PC-9 (cell line): ENCODE measurements at regions not wholly inside any gene's neighbourhood (a gene's known extent, or its start where the extent isn't known, plus 50 kb on each side); places are given as distances from the start of the nearest gene placed in this dataset.

ENCODE experiments used
- BruUV-seq: library from RNA; stranded (reverse); fragments of 400-500 nt; replicated peaks from 2 replicates; lab custom pipeline; 2021; lab: Mats Ljungman, UMichigan
- CTCF ChIA-PET: fragments of 300-600 bp; sonication (Branson Sonifier 250); formaldehyde crosslinking; loops from one replicate; lab custom pipeline; 2022; ENCODE audit warnings: antibody characterized with exemption; lab: Charles Lee
- POLR2A ChIA-PET: fragments of 300-600 bp; sonication (Branson Sonifier 250); formaldehyde crosslinking; loops from one replicate; lab custom pipeline; 2022; ENCODE audit warnings: antibody characterized with exemption; ENCODE audit not compliant: unreplicated experiment; lab: Charles Lee
- DNase-seq, 2 experiments: peaks; one replicate each; pipeline versions ENCODE4 v3.0.0 to v3.0.0-alpha.2; 2015 to 2022; ENCODE audit warnings: mixed read lengths in 1 of 2
- H2AFZ ChIP-seq: fragments of 200-600 bp; sonication (generic); 2 replicates; pipeline ENCODE4 v1.8.1; 2017; ENCODE audit warnings: antibody characterized with exemption
- H3F3A ChIP-seq: fragments of 200-600 bp; sonication (generic); 2 replicates; pipeline ENCODE4 v1.8.1; 2017; ENCODE audit warnings: antibody characterized with exemption, mild to moderate bottlenecking, low read depth; ENCODE audit not compliant: insufficient read depth
- H3K27ac ChIP-seq: fragments of 200-600 bp; sonication (generic); 2 replicates; pipeline ENCODE4 v1.6.1; 2016; ENCODE audit warnings: mixed run types
- H3K27me3 ChIP-seq: fragments of 200-600 bp; sonication (generic); 2 replicates; pipeline ENCODE4 v1.6.1; 2016; ENCODE audit warnings: low read depth, mixed run types; ENCODE audit not compliant: insufficient read depth
- H3K36me3 ChIP-seq: fragments of 200-600 bp; sonication (generic); 2 replicates; pipeline ENCODE4 v1.6.1; 2016; ENCODE audit warnings: low read depth, mixed run types
- H3K4me1 ChIP-seq: fragments of 200-600 bp; sonication (generic); replicated peaks from 2 replicates; pipeline ENCODE4 v1.6.1; 2016; ENCODE audit warnings: mixed run types; ENCODE audit not compliant: insufficient read depth
- H3K4me2 ChIP-seq: fragments of 200-600 bp; sonication (generic); 2 replicates; pipeline ENCODE4 v1.6.1; 2017; ENCODE audit warnings: mixed run types
- H3K4me3 ChIP-seq: fragments of 200-600 bp; sonication (generic); 2 replicates; pipeline ENCODE4 v1.6.1; 2016; ENCODE audit warnings: mixed run types
- H3K79me2 ChIP-seq: fragments of 200-600 bp; sonication (generic); 2 replicates; pipeline ENCODE4 v1.6.1; 2017; ENCODE audit warnings: low read depth, mixed run types
- H3K9me2 ChIP-seq: fragments of 200-600 bp; sonication (generic); 2 replicates; pipeline ENCODE4 v1.8.1; 2017; ENCODE audit warnings: mild to moderate bottlenecking; ENCODE audit not compliant: insufficient read depth
- H3K9me3 ChIP-seq: fragments of 200-600 bp; sonication (generic); 2 replicates; pipeline ENCODE4 v1.8.1; 2016; ENCODE audit warnings: low read depth; ENCODE audit not compliant: insufficient read depth
- H4K20me1 ChIP-seq: fragments of 200-600 bp; sonication (generic); 2 replicates; pipeline ENCODE4 v1.8.1; 2017; ENCODE audit not compliant: insufficient read depth
- EZH2 ChIP-seq: fragments of 200-600 bp; sonication (generic); IDR thresholded peaks from 2 replicates; pipeline ENCODE4 v1.8.0; 2017; ENCODE audit warnings: antibody characterized with exemption, low read depth
- intact Hi-C: fragments of 100-400 bp; cut with micrococcal nuclease; formaldehyde crosslinking; loops from one replicate; pipeline ENCODE4 v1.10.0; 2022; ENCODE audit not compliant: unreplicated experiment
- TF ChIP-seq, protein P1 (sequence below): fragments of 200-600 bp; sonication (generic); conservative IDR thresholded peaks from 2 replicates; pipeline ENCODE4 v1.6.1; 2017; ENCODE audit warnings: mixed run types, antibody characterized with exemption, mild to moderate bottlenecking, moderate library complexity

DNA sequence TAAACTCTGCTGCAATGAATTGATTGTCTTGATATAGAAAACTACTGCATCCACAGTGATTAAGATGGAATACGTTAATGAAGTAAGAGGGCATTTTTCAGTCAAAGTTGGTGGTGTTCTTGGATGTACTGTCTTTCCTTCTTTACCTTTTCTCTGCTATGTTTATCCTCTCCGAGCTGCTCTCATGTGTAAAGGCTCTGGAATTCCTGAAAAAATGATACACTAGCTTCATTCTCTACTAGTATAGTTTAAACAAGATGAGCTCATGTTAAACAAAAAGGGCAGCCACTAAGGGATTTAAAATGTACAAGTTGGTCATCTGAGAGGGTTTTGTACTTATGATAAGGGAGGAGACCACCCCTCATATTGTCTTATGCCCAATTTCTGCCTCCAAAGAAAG, 504.6 kb upstream of the NECTIN3 start:
- DNase-seq = no peak
- intact Hi-C loops = no loop called here
- no peaks in the 10 kb centered on the region for H3K9me3 ChIP-seq
- H3K4me2 ChIP-seq = no peak overlapping the region
- no peak overlapping the region for H3K4me3 ChIP-seq
- H2AFZ ChIP-seq = no peak overlapping the region
- H3F3A ChIP-seq = peaks cover 3% of the 10 kb centered on the region; the same call in 1 of the 2 replicates
- H3K27ac ChIP-seq = no peak overlapping the region
- H3K27me3 ChIP-seq = no peaks in the 10 kb centered on the region
- ChIA-PET CTCF (no interaction called here), POLR2A (no interaction called here)
- TF ChIP-seq, protein P1, sequence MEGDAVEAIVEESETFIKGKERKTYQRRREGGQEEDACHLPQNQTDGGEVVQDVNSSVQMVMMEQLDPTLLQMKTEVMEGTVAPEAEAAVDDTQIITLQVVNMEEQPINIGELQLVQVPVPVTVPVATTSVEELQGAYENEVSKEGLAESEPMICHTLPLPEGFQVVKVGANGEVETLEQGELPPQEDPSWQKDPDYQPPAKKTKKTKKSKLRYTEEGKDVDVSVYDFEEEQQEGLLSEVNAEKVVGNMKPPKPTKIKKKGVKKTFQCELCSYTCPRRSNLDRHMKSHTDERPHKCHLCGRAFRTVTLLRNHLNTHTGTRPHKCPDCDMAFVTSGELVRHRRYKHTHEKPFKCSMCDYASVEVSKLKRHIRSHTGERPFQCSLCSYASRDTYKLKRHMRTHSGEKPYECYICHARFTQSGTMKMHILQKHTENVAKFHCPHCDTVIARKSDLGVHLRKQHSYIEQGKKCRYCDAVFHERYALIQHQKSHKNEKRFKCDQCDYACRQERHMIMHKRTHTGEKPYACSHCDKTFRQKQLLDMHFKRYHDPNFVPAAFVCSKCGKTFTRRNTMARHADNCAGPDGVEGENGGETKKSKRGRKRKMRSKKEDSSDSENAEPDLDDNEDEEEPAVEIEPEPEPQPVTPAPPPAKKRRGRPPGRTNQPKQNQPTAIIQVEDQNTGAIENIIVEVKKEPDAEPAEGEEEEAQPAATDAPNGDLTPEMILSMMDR = no peak
- TF ChIP-seq EZH2 = no peak
- no peaks in the 10 kb centered on the region for H4K20me1 ChIP-seq
- BruUV-seq = no TSS peak
- H3K36me3 ChIP-seq = no peaks in the 10 kb centered on the region
- no peaks in the 10 kb centered on the region for H3K9me2 ChIP-seq
- 0 out of 2 replicates have a peak, but pooled peaks cover 9% of the 10 kb centered on the region for H3K4me1 ChIP-seq
- no peaks in the 10 kb centered on the region for H3K79me2 ChIP-seq

DNA sequence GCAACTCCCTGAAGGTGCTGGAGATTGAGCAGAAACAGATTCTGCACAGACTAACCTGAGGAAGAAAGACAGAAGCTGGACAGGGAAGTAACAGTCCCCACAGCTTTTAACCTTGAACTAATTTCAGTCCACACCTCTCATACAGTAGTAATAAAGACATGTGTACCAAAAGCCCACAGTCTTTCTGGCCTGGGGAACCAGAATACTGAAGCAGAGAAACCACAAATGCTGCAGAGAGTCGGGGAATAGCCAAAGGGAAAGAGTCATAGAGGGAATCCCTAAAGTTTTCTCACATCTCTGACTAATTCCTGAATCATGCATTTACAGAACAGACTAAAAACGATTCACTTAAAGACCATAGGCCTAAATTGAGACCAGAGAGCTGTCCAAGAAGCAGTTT, 503.4 kb upstream of the NECTIN3 start:
- intact Hi-C loops = no loop called here
- H3K9me3 ChIP-seq = no peaks in the 10 kb centered on the region
- H2AFZ ChIP-seq = peak overlapping the region; percentile 10; the same call in 1 of the 2 replicates
- no peaks in the 10 kb centered on the region for H4K20me1 ChIP-seq
- H3K27ac ChIP-seq = no peak overlapping the region
- H3K36me3 ChIP-seq = no peaks in the 10 kb centered on the region
- peak; percentile 27 to 41 for DNase-seq
- no TSS peak for BruUV-seq
- H3K4me3 ChIP-seq = no peak overlapping the region
- ChIA-PET POLR2A (no interaction called here), CTCF (no interaction called here)
- H3K4me2 ChIP-seq = no peak overlapping the region
- H3K4me1 ChIP-seq = 0 out of 2 replicates have a peak, but pooled peaks cover 9% of the 10 kb centered on the region
- no peak for TF ChIP-seq EZH2
- TF ChIP-seq, protein P1 = no peak
- no peaks in the 10 kb centered on the region for H3K9me2 ChIP-seq
- no peaks in the 10 kb centered on the region for H3K79me2 ChIP-seq
- H3F3A ChIP-seq = peaks cover 3% of the 10 kb centered on the region; the same call in 1 of the 2 replicates
- H3K27me3 ChIP-seq = no peaks in the 10 kb centered on the region

DNA sequence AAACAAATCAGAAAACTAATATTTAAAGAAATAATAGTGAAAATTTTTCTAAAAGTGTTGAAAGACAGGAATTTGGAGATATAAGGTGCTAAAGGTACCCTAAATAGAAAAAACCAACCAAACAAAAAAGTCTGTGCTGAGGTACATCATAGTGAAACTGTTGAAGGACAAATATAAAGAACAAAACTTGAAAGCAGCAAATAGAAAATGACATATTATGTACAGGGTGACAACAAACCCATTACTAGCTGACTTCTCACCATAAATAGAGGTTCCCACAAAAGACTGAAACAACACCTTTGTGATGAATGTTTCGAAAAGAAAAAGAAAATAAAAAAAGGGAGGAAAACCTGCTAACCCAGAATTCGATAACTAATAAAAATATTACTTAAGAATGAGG, 502.5 kb upstream of the NECTIN3 start:
- POLR2A ChIA-PET = no interaction called here

More for the DNA sequence above, 502.5 kb upstream of the NECTIN3 start:
- Histone ChIP-seq H3K9me3 (no peaks in the 10 kb centered on the region), H3K79me2 (no peaks in the 10 kb centered on the region), H3K27ac (no peak overlapping the region), H3K27me3 (no peaks in the 10 kb centered on the region), H3K36me3 (no peaks in the 10 kb centered on the region), H3K4me2 (no peak overlapping the region), H2AFZ (no peak overlapping the region), H3K4me1 (0 out of 2 replicates have a peak, but pooled peaks cover 9% of the 10 kb centered on the region), H3K4me3 (no peak overlapping the region), H4K20me1 (no peaks in the 10 kb centered on the region), H3K9me2 (no peaks in the 10 kb centered on the region), H3F3A (peaks cover 3% of the 10 kb centered on the region; the same call in 1 of the 2 replicates)
- TF ChIP-seq, protein P1 = no peak
- no peak for TF ChIP-seq EZH2
- no TSS peak for BruUV-seq
- CTCF ChIA-PET = no interaction called here
- peak in 1 of 2 experiments; percentile 31 for DNase-seq
- intact Hi-C loops = no loop called here
